ENCODE measurements at regions not wholly inside any gene's neighbourhood (a gene's known extent, or its start where the extent isn't known, plus 50 kb on each side); places are given as distances from the start of the nearest gene placed in this dataset.

DNA sequence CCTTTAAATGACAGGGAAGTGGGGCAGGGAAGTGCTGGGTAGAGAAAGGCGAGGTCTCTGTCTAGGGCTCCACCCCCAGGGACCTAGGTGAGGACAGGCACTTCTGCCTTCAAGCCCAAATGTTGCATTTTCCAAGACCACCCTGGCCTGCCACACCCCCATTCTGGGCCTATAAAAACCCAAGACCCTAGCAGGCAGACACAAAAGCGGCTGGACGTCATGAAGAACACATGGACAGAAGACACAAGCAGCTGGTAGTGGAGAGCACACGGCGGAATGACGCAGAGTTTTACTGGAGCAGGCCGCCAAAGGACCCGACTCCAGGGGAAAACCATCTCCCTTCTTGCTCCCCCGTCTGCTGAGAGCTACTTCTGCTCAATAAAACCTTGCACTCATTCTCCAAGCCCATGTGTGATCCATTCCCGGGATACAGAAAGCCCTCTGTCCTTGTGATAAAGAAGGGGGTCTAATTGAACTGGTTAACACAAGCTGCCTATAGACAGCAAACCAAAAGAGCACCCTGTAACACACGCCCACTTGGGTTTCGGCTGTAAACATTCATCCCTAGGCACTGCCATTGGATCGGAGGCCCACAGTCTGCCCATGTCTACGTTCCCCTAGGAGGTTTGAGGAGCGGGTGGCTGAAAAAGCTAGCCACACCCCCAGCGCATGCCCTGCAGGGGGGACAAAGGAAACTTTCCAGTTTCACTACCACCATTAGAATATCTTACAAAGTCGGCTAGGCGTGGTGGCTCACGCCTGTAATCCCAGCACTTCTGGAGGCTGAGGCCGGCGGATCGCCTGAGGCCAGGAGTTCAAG is 622.2 kb upstream of the SALL1 start:
- Mint-ChIP-seq H3K4me3 (no peak overlapping the region), H3K4me1 (no peaks in the 10 kb centered on the region), H3K36me3 (no peaks in the 10 kb centered on the region), H3K27ac (no peak overlapping the region), H3K9me3 (peaks cover 1 to 11% (median 2%) of the 10 kb centered on the region in 3 donors), H3K27me3 (no peaks in the 10 kb centered on the region)
- DNase-seq (no peak), ATAC-seq (replicated peaks in 1 of 4) (no peak)
- Histone ChIP-seq H3K4me3 (ENCODE audit: control insufficient read depth in 1 of 2, extremely low read depth in 1 of 2, low read length in 1 of 2) (no peak overlapping the region), H3K36me3 (ENCODE audit: control insufficient read depth in 2 of 2, extremely low read depth in 1 of 2, insufficient read depth in 1 of 2, low read length in 1 of 2) (no peaks in the 10 kb centered on the region), H3K27ac (ENCODE audit: low read length) (no peak overlapping the region), H3K4me1 (ENCODE audit: control insufficient read depth in 1 of 2, extremely low read depth in 1 of 2, insufficient read depth in 2 of 2, low read length in 2 of 2) (no peaks in the 10 kb centered on the region), H3K27me3 (replicated peaks in 1 of 2; ENCODE audit: control insufficient read depth in 2 of 2, extremely low read depth in 1 of 2, insufficient read depth in 2 of 2, low read length in 1 of 2) (peaks cover 0 to 2% of the 10 kb centered on the region in 2 experiments), H3K9me3 (no peaks in the 10 kb centered on the region)
- WGBS (ENCODE audit: insufficient coverage): 77% methylated on average over 15 of the region's 22 CpGs
- POLR2A ChIA-PET: no interaction called here
- CTCF ChIA-PET: no interaction called here

DNA sequence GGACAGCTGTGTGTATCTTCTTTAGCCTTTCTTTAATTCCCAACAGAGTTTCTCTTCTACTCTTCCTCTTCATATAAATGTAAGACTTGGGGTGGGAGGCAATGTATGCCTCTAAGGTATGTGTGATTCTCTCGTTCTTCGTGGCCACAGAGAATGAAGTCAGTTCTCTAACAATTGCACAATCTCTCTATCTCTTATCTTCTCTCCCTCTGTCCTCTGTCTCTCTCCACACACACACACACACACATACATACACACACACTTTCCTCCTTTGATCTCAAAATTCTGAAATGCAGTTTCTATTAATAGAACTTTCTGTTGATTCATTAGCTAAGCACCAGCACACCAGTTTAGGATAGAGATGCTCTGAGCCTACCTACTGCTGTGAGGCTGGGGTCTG is 615.7 kb upstream of the SALL1 start:
- H3K27ac Mint-ChIP-seq: no peak overlapping the region
- H3K4me3 Mint-ChIP-seq: no peak overlapping the region
- H3K27ac ChIP-seq (ENCODE audit: low read length): no peak overlapping the region
- peaks cover 6 to 10% of the 10 kb centered on the region in 2 donors for H3K27me3 Mint-ChIP-seq
- H3K27me3 ChIP-seq (replicated peaks in 1 of 2; ENCODE audit: control insufficient read depth in 2 of 2, extremely low read depth in 1 of 2, insufficient read depth in 2 of 2, low read length in 1 of 2): peaks cover 0 to 2% of the 10 kb centered on the region in 2 experiments
- peaks cover 0 to 10% (median 4%) of the 10 kb centered on the region in 3 donors for H3K9me3 Mint-ChIP-seq
- H3K36me3 Mint-ChIP-seq: no peaks in the 10 kb centered on the region
- no peak for DNase-seq
- no peak for ATAC-seq (replicated peaks in 1 of 4)
- POLR2A ChIA-PET: no interaction called here
- CTCF ChIA-PET: no interaction called here
- no peaks in the 10 kb centered on the region for H3K4me1 ChIP-seq (ENCODE audit: control insufficient read depth in 1 of 2, extremely low read depth in 1 of 2, insufficient read depth in 2 of 2, low read length in 2 of 2)
- H3K4me1 Mint-ChIP-seq: no peaks in the 10 kb centered on the region
- no peak overlapping the region for H3K4me3 ChIP-seq (ENCODE audit: control insufficient read depth in 1 of 2, extremely low read depth in 1 of 2, low read length in 1 of 2)
- no peaks in the 10 kb centered on the region for H3K36me3 ChIP-seq (ENCODE audit: control insufficient read depth in 2 of 2, extremely low read depth in 1 of 2, insufficient read depth in 1 of 2, low read length in 1 of 2)
- no peaks in the 10 kb centered on the region for H3K9me3 ChIP-seq
- 25% methylated on average over 2 of the region's 2 CpGs for WGBS (ENCODE audit: insufficient coverage)

DNA sequence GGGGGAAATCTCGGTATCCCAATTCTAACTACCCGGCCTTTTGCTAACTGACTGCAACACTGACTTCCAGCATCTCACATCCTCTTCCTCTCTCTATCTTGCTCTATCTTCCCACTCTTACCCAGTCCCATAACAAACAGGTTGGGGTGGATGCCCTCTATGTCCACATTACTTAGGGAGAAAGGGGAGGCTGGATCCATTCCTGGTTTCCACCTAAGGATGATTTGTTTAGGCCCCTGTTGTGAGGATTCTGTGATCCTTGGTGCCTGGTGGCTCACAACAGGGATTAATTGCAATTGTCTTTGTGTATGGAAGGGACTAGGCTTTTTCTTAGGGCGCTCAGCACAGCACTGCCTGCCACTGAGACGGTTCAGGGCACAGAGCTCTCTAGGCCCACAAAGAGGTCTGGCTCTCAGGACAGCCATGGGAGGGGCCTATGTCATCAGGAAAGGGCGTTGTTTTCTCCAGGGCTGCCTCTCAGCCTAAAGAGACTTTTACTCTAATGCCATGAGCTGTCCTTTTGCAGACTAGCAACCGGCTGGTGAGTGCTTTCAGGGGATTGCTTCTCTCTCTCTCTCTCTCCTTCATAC is 612.1 kb upstream of the SALL1 start:
- no peak overlapping the region for H3K27ac Mint-ChIP-seq
- Histone ChIP-seq H3K4me1 (ENCODE audit: control insufficient read depth in 1 of 2, extremely low read depth in 1 of 2, insufficient read depth in 2 of 2, low read length in 2 of 2) (no peaks in the 10 kb centered on the region), H3K4me3 (ENCODE audit: control insufficient read depth in 1 of 2, extremely low read depth in 1 of 2, low read length in 1 of 2) (no peak overlapping the region), H3K36me3 (ENCODE audit: control insufficient read depth in 2 of 2, extremely low read depth in 1 of 2, insufficient read depth in 1 of 2, low read length in 1 of 2) (no peaks in the 10 kb centered on the region), H3K27me3 (replicated peaks in 1 of 2; ENCODE audit: control insufficient read depth in 2 of 2, extremely low read depth in 1 of 2, insufficient read depth in 2 of 2, low read length in 1 of 2) (peaks cover 0 to 2% of the 10 kb centered on the region in 2 experiments), H3K27ac (ENCODE audit: low read length) (no peak overlapping the region), H3K9me3 (no peaks in the 10 kb centered on the region)
- 48% methylated on average over 3 of the region's 6 CpGs for WGBS (ENCODE audit: insufficient coverage)
- ChIA-PET CTCF (no interaction called here), POLR2A (no interaction called here)
- peaks cover 6 to 13% of the 10 kb centered on the region in 2 donors for H3K27me3 Mint-ChIP-seq
- no peak for ATAC-seq (replicated peaks in 1 of 4)
- H3K4me3 Mint-ChIP-seq: no peak overlapping the region
- DNase-seq: no peak
- peaks cover 0 to 13% (median 4%) of the 10 kb centered on the region in 3 donors for H3K9me3 Mint-ChIP-seq
- H3K4me1 Mint-ChIP-seq: no peaks in the 10 kb centered on the region
- no peaks in the 10 kb centered on the region for H3K36me3 Mint-ChIP-seq

DNA sequence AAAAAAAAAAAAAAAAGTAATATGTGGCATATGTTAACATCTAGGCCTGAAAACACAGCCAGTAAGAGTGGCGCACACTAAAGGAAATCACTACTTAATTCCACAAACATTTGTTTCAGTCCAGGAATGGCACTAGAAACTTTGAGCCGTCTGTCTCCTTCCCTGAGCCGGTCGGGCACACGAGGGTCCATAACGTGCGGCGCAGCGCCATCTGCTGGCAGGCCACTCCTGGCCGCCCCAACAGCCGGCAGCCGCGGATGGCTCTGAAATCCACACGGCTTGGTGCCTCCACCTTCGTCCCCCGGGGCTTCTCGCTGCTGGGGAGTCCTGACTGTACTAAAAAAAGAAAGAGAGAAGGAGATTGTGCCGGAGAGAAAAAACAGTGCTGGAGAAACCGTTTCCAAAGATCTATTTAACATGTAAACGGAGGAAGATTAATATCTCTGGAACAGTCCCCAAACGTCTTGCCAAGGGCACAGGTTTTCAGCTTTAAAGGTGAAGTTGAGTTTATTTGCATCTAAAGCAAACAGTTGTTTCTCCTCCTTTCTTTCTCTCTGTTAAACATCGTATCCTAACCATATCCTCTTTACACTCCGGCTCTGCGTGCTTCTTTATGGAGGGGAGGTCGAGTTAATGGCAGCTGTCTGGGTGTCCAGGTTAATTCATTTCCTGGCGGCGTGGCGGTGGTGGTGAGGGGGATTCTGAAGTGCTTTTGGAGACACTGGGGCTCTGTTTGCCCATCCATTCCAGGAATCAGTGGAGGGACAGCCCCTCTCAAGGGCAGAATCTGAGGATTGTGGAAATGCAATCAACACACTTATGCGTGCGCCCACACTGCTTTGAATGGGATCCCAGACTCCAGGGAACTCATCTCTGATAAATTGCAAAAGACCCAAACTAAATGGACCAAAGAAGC is 611.3 kb upstream of the SALL1 start:
- Histone ChIP-seq H3K27ac (ENCODE audit: low read length) (no peak overlapping the region), H3K4me1 (ENCODE audit: control insufficient read depth in 1 of 2, extremely low read depth in 1 of 2, insufficient read depth in 2 of 2, low read length in 2 of 2) (no peaks in the 10 kb centered on the region), H3K36me3 (ENCODE audit: control insufficient read depth in 2 of 2, extremely low read depth in 1 of 2, insufficient read depth in 1 of 2, low read length in 1 of 2) (no peaks in the 10 kb centered on the region), H3K27me3 (replicated peaks in 1 of 2; ENCODE audit: control insufficient read depth in 2 of 2, extremely low read depth in 1 of 2, insufficient read depth in 2 of 2, low read length in 1 of 2) (peaks cover 0 to 2% of the 10 kb centered on the region in 2 experiments), H3K4me3 (ENCODE audit: control insufficient read depth in 1 of 2, extremely low read depth in 1 of 2, low read length in 1 of 2) (no peak overlapping the region), H3K9me3 (no peaks in the 10 kb centered on the region)
- H3K4me3 Mint-ChIP-seq: no peak overlapping the region
- H3K27me3 Mint-ChIP-seq: peaks cover 6 to 13% of the 10 kb centered on the region in 2 donors
- no peak for ATAC-seq (replicated peaks in 1 of 4)
- CTCF ChIA-PET: interaction anchor here in 1 of 2 donors (0.6 to 0.7 kb wide), 2 partner anchors 498 to 1046 kb away, joined by 5 read pairs; no protein-coding TSS in a partner anchor
- no peaks in the 10 kb centered on the region for H3K36me3 Mint-ChIP-seq
- POLR2A ChIA-PET: no interaction called here
- H3K4me1 Mint-ChIP-seq: no peaks in the 10 kb centered on the region
- WGBS (ENCODE audit: insufficient coverage): 20% methylated on average over 22 of the region's 30 CpGs
- DNase-seq: peak in 7 of 35 experiments; percentile 0 to 24 (median 2)
- H3K27ac Mint-ChIP-seq: no peak overlapping the region
- H3K9me3 Mint-ChIP-seq: peaks cover 0 to 13% (median 4%) of the 10 kb centered on the region in 3 donors

DNA sequence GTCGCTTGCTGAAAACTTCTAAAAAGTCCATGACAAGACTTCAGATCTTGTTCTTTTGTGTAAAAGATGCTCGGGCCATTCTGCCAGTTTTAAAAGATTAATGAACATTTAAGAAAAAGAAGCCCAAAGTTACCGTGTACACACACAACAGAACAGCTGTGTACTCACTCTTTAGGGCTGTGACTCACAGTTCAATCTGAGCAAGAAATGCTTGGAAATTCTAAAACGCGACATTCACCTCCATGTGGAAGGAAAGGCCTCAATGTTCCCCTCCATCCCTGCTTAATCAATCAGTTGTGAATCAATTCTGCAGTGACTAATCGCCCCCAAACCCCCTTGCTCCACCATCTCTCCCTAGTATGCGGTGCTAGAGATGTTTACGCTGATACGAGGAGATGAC is 609.9 kb upstream of the SALL1 start:
- 64% methylated on average over 6 of the region's 9 CpGs for WGBS (ENCODE audit: insufficient coverage)
- ChIA-PET CTCF (no interaction called here), POLR2A (no interaction called here)
- ATAC-seq (replicated peaks in 1 of 4) (no peak), DNase-seq (no peak)
- H3K9me3 Mint-ChIP-seq: peaks cover 0 to 9% (median 0%) of the 10 kb centered on the region in 3 donors
- H3K9me3 ChIP-seq: no peaks in the 10 kb centered on the region
- H3K4me1 ChIP-seq (ENCODE audit: control insufficient read depth in 1 of 2, extremely low read depth in 1 of 2, insufficient read depth in 2 of 2, low read length in 2 of 2): no peaks in the 10 kb centered on the region
- H3K27me3 ChIP-seq (replicated peaks in 1 of 2; ENCODE audit: control insufficient read depth in 2 of 2, extremely low read depth in 1 of 2, insufficient read depth in 2 of 2, low read length in 1 of 2): peaks cover 0 to 2% of the 10 kb centered on the region in 2 experiments
- H3K4me3 Mint-ChIP-seq: no peak overlapping the region
- no peaks in the 10 kb centered on the region for H3K36me3 Mint-ChIP-seq
- no peaks in the 10 kb centered on the region for H3K4me1 Mint-ChIP-seq
- no peak overlapping the region for H3K27ac Mint-ChIP-seq
- H3K36me3 ChIP-seq (ENCODE audit: control insufficient read depth in 2 of 2, extremely low read depth in 1 of 2, insufficient read depth in 1 of 2, low read length in 1 of 2): no peaks in the 10 kb centered on the region
- H3K27me3 Mint-ChIP-seq: peaks cover 6 to 13% of the 10 kb centered on the region in 2 donors
- H3K27ac ChIP-seq (ENCODE audit: low read length): no peak overlapping the region
- no peak overlapping the region for H3K4me3 ChIP-seq (ENCODE audit: control insufficient read depth in 1 of 2, extremely low read depth in 1 of 2, low read length in 1 of 2)

DNA sequence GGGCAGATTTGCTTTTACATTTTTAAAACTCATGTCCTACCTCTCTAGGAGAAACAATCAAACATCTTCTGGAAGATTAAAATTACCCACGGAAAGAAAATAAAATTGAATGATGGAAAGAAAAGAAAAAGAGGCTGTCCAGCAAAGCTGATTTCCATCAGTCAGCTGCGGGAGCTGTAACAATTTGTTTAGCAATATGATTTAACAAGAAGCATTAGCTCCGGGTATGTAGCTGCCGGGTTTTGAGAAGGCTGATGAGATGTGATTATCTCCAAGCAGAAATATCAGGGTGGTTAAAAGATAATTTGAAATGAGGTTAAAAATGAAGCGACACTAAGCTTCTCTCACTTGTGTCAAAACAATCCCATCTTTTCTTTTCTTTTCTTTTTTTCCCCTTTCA is 608.9 kb upstream of the SALL1 start:
- CTCF ChIA-PET: no interaction called here
- ATAC-seq (replicated peaks in 1 of 4): no peak
- Mint-ChIP-seq H3K27ac (no peak overlapping the region), H3K9me3 (peaks cover 0 to 9% (median 0%) of the 10 kb centered on the region in 3 donors), H3K4me3 (no peak overlapping the region), H3K27me3 (peaks cover 6 to 13% of the 10 kb centered on the region in 2 donors), H3K4me1 (no peaks in the 10 kb centered on the region), H3K36me3 (no peaks in the 10 kb centered on the region)
- H3K9me3 ChIP-seq: no peaks in the 10 kb centered on the region
- no peak for DNase-seq
- H3K27ac ChIP-seq (ENCODE audit: low read length): no peak overlapping the region
- no peaks in the 10 kb centered on the region for H3K4me1 ChIP-seq (ENCODE audit: control insufficient read depth in 1 of 2, extremely low read depth in 1 of 2, insufficient read depth in 2 of 2, low read length in 2 of 2)
- peaks cover 0 to 2% of the 10 kb centered on the region in 2 experiments for H3K27me3 ChIP-seq (replicated peaks in 1 of 2; ENCODE audit: control insufficient read depth in 2 of 2, extremely low read depth in 1 of 2, insufficient read depth in 2 of 2, low read length in 1 of 2)
- no peaks in the 10 kb centered on the region for H3K36me3 ChIP-seq (ENCODE audit: control insufficient read depth in 2 of 2, extremely low read depth in 1 of 2, insufficient read depth in 1 of 2, low read length in 1 of 2)
- POLR2A ChIA-PET: no interaction called here
- WGBS (ENCODE audit: insufficient coverage): no CpG with 5 or more reads among the region's 5 CpGs
- H3K4me3 ChIP-seq (ENCODE audit: control insufficient read depth in 1 of 2, extremely low read depth in 1 of 2, low read length in 1 of 2): no peak overlapping the region
